GM23338 (cell line): ENCODE measurements at regions not wholly inside any gene's neighbourhood (a gene's known extent, or its start where the extent isn't known, plus 50 kb on each side); places are given as distances from the start of the nearest gene placed in this dataset.

Source experiments
- ATAC-seq: fragments of 200-7000 bp; cut with Tn5 transposase; 3 replicates; pipeline ENCODE4 v1.9.1; 2020
- DNase-seq: peaks from one replicate; pipeline ENCODE4 v3.0.0-alpha.2; 2015; ENCODE audit warnings: low spot score
- H2AFZ ChIP-seq: fragments of 200-600 bp; sonication (generic); 2 replicates; pipeline ENCODE4 v1.8.0; 2016; ENCODE audit warnings: antibody characterized with exemption, mild to moderate bottlenecking, moderate library complexity
- H3F3A ChIP-seq: fragments of 200-600 bp; sonication (generic); replicated peaks from 2 replicates; pipeline ENCODE4 v1.8.0; 2017; ENCODE audit warnings: antibody characterized with exemption, mixed run types, low read depth
- H3K27ac ChIP-seq: fragments of 200-600 bp; sonication (generic); 2 replicates; pipeline ENCODE4 v1.6.1; 2016; ENCODE audit warnings: low read depth
- H3K27me3 ChIP-seq: fragments of 200-600 bp; sonication (generic); 2 replicates; pipeline ENCODE4 v1.8.0; 2016; ENCODE audit warnings: mild to moderate bottlenecking, mixed run types, moderate library complexity; ENCODE audit not compliant: insufficient read depth
- H3K36me3 ChIP-seq: fragments of 200-600 bp; sonication (generic); 2 replicates; pipeline ENCODE4 v1.8.0; 2016; ENCODE audit warnings: mild to moderate bottlenecking; ENCODE audit not compliant: insufficient read depth
- H3K4me1 ChIP-seq: fragments of 200-600 bp; sonication (generic); 2 replicates; pipeline ENCODE4 v1.8.0; 2016; ENCODE audit warnings: mild to moderate bottlenecking, moderate library complexity; ENCODE audit not compliant: insufficient read depth
- H3K4me2 ChIP-seq: fragments of 200-600 bp; sonication (generic); 2 replicates; pipeline ENCODE4 v1.7.1; 2017; ENCODE audit warnings: mixed run types
- H3K4me3 ChIP-seq: fragments of 200-600 bp; sonication (generic); 2 replicates; pipeline ENCODE4 v1.6.1; 2016; ENCODE audit warnings: mixed run types
- H3K79me2 ChIP-seq: fragments of 200-600 bp; sonication (generic); replicated peaks from 2 replicates; pipeline ENCODE4 v1.8.0; 2017; ENCODE audit warnings: mild to moderate bottlenecking; ENCODE audit not compliant: insufficient read depth
- H3K9me2 ChIP-seq: fragments of 200-600 bp; sonication (generic); 2 replicates; pipeline ENCODE4 v1.8.0; 2017; ENCODE audit not compliant: insufficient read depth
- H4K20me1 ChIP-seq: fragments of 200-600 bp; sonication (generic); replicated peaks from 2 replicates; pipeline ENCODE4 v1.8.0; 2017; ENCODE audit warnings: mild to moderate bottlenecking; ENCODE audit not compliant: insufficient read depth
- H3K27ac Mint-ChIP-seq: 2 replicates; pipeline ENCODE4 v1.8.0; 2020; ENCODE audit warnings: inconsistent platforms, mild to moderate bottlenecking, moderate library complexity, mixed read lengths
- H3K27me3 Mint-ChIP-seq: 3 replicates; pipeline ENCODE4 v1.8.0; 2022; ENCODE audit warnings: low read depth, mild to moderate bottlenecking, moderate library complexity, mixed read lengths, inconsistent platforms; ENCODE audit not compliant: insufficient read depth, poor library complexity
- H3K36me3 Mint-ChIP-seq: 3 replicates; pipeline ENCODE4 v1.8.0; 2021; ENCODE audit warnings: low read depth, mild to moderate bottlenecking, inconsistent platforms, moderate library complexity, mixed read lengths
- H3K4me1 Mint-ChIP-seq: 3 replicates; pipeline ENCODE4 v1.8.0; 2020; ENCODE audit warnings: mild to moderate bottlenecking, inconsistent platforms, mixed read lengths
- H3K4me3 Mint-ChIP-seq: 3 replicates; pipeline ENCODE4 v1.8.0; 2021; ENCODE audit warnings: moderate library complexity, mild to moderate bottlenecking, inconsistent platforms, mixed read lengths
- H3K9me3 Mint-ChIP-seq: 3 replicates; pipeline ENCODE4 v1.8.0; 2020; ENCODE audit warnings: moderate library complexity, mild to moderate bottlenecking, inconsistent platforms, mixed read lengths
- CREB1 ChIP-seq: fragments of 250-450 bp; sonication (Bioruptor Pico); IDR thresholded peaks from 2 replicates; pipeline ENCODE4 v1.5.0; 2020; ENCODE audit warnings: low read depth, mild to moderate bottlenecking, moderate library complexity
- CTCF ChIP-seq, 2 experiments: fragments of 200-600 bp in 1 of 2; sonication (generic) in 1 of 2; conservative IDR thresholded peaks; 2 replicates each; pipeline versions ENCODE4 v1.5.1 to v1.6.1; 2016 to 2017; ENCODE audit warnings: antibody characterized with exemption in 2 of 2, low read depth in 2 of 2, mild to moderate bottlenecking in 2 of 2, moderate library complexity in 1 of 2
- EZH2 ChIP-seq: fragments of 200-600 bp; sonication (generic); IDR thresholded peaks from one replicate; pipeline ENCODE4 v1.8.0; 2017; ENCODE audit warnings: antibody characterized with exemption, mild to moderate bottlenecking, low read depth; ENCODE audit not compliant: unreplicated experiment
- EZH2phosphoT487 ChIP-seq: fragments of 200-600 bp; sonication (generic); IDR thresholded peaks from one replicate; pipeline ENCODE4 v1.8.1; 2018; ENCODE audit warnings: antibody characterized with exemption; ENCODE audit not compliant: unreplicated experiment
- JUNB ChIP-seq: IDR thresholded peaks from one replicate; pipeline ENCODE4 v1.6.1; 2016; ENCODE audit warnings: antibody characterized with exemption; ENCODE audit not compliant: unreplicated experiment
- NANOG ChIP-seq: IDR thresholded peaks from 2 replicates; pipeline ENCODE4 v1.6.1; 2016; ENCODE audit warnings: antibody characterized with exemption, borderline replicate concordance
- POLR2AphosphoS5 ChIP-seq: IDR thresholded peaks from 2 replicates; pipeline ENCODE4 v1.6.1; 2016; ENCODE audit warnings: antibody characterized with exemption, low read depth
- ZNF114 ChIP-seq: fragments of 250-450 bp; sonication (Bioruptor Pico); IDR thresholded peaks from 2 replicates; pipeline ENCODE4 v1.5.0; 2020; ENCODE audit warnings: mild to moderate bottlenecking, moderate library complexity
- ZNF331 ChIP-seq: fragments of 250-450 bp; sonication (Bioruptor Pico); IDR thresholded peaks from 2 replicates; pipeline ENCODE4 v1.5.0; 2020; ENCODE audit warnings: low read depth, mild to moderate bottlenecking, moderate library complexity
- ZNF462 ChIP-seq: fragments of 250-450 bp; sonication (Bioruptor Pico); IDR thresholded peaks from 2 replicates; pipeline ENCODE4 v1.5.0; 2020; ENCODE audit warnings: mild to moderate bottlenecking, moderate library complexity

- Histone ChIP-seq H4K20me1 (no peaks in the 10 kb centered on the region), H3F3A (no peaks in the 10 kb centered on the region), H3K27ac (no peak overlapping the region), H3K36me3 (0 out of 2 replicates have a peak, but pooled peaks cover 2% of the 10 kb centered on the region), H3K9me2 (0 out of 2 replicates have a peak, but pooled peaks cover 3% of the 10 kb centered on the region), H2AFZ (peak overlapping the region; percentile 98), H3K4me2 (no peak overlapping the region), H3K4me1 (peaks cover 7% of the 10 kb centered on the region; the same call in 1 of the 2 replicates), H3K4me3 (no peak overlapping the region), H3K79me2 (no peaks in the 10 kb centered on the region), H3K27me3 (no peaks in the 10 kb centered on the region)
- H3K4me3 Mint-ChIP-seq: no peak overlapping the region
- no peak overlapping the region for H3K27ac Mint-ChIP-seq
- H3K27me3 Mint-ChIP-seq: peaks cover 9% of the 10 kb centered on the region
- TF ChIP-seq POLR2AphosphoS5 (no peak), CTCF (conservative IDR thresholded peaks at IDR 0.05; ENCODE audit: low read depth in 2 of 2) (peak; percentile 16 to 24; a peak in 3 of 4 replicates), JUNB (no peak), ZNF114 (CRISPR knock-in tag) (no peak), EZH2phosphoT487 (no peak)
- H3K36me3 Mint-ChIP-seq: no peaks in the 10 kb centered on the region; the same call in 2 of the 3 replicates
- peaks cover 35% of the 10 kb centered on the region for H3K4me1 Mint-ChIP-seq
- H3K9me3 Mint-ChIP-seq: no peaks in the 10 kb centered on the region
- peak; percentile 13 for ATAC-seq
- DNase-seq: no peak
These were observed 52.3 kb upstream of the ATP12A start for GRCh38 chr13:24627946-24628345.

- Histone ChIP-seq H3K27ac (no peak overlapping the region), H2AFZ (no peak overlapping the region), H3K79me2 (no peaks in the 10 kb centered on the region), H3K36me3 (no peaks in the 10 kb centered on the region), H3F3A (no peaks in the 10 kb centered on the region), H3K4me2 (no peak overlapping the region), H3K4me3 (no peak overlapping the region), H3K9me2 (0 out of 2 replicates have a peak, but pooled peaks cover 3% of the 10 kb centered on the region), H3K4me1 (peaks cover 7% of the 10 kb centered on the region; the same call in 1 of the 2 replicates), H4K20me1 (no peaks in the 10 kb centered on the region), H3K27me3 (no peaks in the 10 kb centered on the region)
- TF ChIP-seq CREB1 (CRISPR knock-in tag): no peak
- Mint-ChIP-seq H3K4me3 (no peak overlapping the region), H3K27me3 (peaks cover 9% of the 10 kb centered on the region), H3K4me1 (peaks cover 35% of the 10 kb centered on the region), H3K27ac (no peak overlapping the region), H3K9me3 (no peaks in the 10 kb centered on the region), H3K36me3 (no peaks in the 10 kb centered on the region; the same call in 2 of the 3 replicates)
- DNase-seq: no peak
- ATAC-seq: no peak
These were observed 50.9 kb upstream of the ATP12A start for GRCh38 chr13:24629320-24629719.

- 0 out of 2 replicates have a peak, but pooled peaks cover 3% of the 10 kb centered on the region for H3K9me2 ChIP-seq
- Mint-ChIP-seq H3K27ac (no peak overlapping the region), H3K9me3 (no peaks in the 10 kb centered on the region), H3K4me1 (peaks cover 27% of the 10 kb centered on the region), H3K36me3 (no peaks in the 10 kb centered on the region; the same call in 2 of the 3 replicates), H3K27me3 (peaks cover 7% of the 10 kb centered on the region), H3K4me3 (no peak overlapping the region)
- 0 out of 2 replicates have a peak overlapping the region, but pooled peaks have one; percentile 30 for H3K4me2 ChIP-seq
- H3K27ac ChIP-seq: no peak overlapping the region
- no peaks in the 10 kb centered on the region for H3F3A ChIP-seq
- no peaks in the 10 kb centered on the region for H3K27me3 ChIP-seq
- H4K20me1 ChIP-seq: no peaks in the 10 kb centered on the region
- peak overlapping the region; percentile 64; the same call in 1 of the 2 replicates for H2AFZ ChIP-seq
- DNase-seq: no peak
- peaks cover 7% of the 10 kb centered on the region; the same call in 1 of the 2 replicates for H3K4me1 ChIP-seq
- no peaks in the 10 kb centered on the region for H3K36me3 ChIP-seq
- H3K4me3 ChIP-seq: no peak overlapping the region
- H3K79me2 ChIP-seq: no peaks in the 10 kb centered on the region
- ATAC-seq: no peak
- TF ChIP-seq ZNF462 (no peak), NANOG (no peak), POLR2AphosphoS5 (no peak), EZH2 (no peak), ZNF331 (CRISPR knock-in tag) (no peak)
These were observed 50.1 kb upstream of the ATP12A start for GRCh38 chr13:24630121-24630520.
